ENCODE measurements at regions not wholly inside any gene's neighbourhood (a gene's known extent, or its start where the extent isn't known, plus 50 kb on each side); places are given as distances from the start of the nearest gene placed in this dataset.

DNA sequence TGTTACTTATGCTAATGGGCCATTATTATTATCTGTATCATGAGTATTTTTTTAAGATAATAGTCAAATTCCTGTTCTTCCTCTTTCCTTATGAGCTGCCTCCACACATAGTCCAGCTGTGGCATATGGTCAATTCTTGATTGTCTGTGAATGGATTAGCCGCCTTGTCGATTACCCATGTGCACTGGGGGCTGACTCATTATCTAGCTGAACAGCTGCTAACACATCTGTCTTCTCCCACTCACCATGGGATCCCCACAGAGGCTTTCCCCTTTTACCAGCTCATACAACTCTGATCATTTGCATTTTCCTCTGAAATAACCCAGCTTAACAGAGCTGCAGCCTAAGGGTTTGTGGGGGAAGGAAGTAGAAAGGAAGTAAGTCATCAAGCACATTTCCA, 915.0 kb downstream of the CDH11 start:
- no peak overlapping the region for H3K4me3 Mint-ChIP-seq
- intact Hi-C loops (cut with micrococcal nuclease), result no loop called here
- H3K36me3 Mint-ChIP-seq, result no peaks in the 10 kb centered on the region
- DNase-seq (no peak), ATAC-seq (no peak)
- no peak overlapping the region for H3K4me3 ChIP-seq (ENCODE audit: low read length)
- no peak overlapping the region for H3K27ac Mint-ChIP-seq
- no peak overlapping the region for H3K27ac ChIP-seq (ENCODE audit: low read length)
- H3K4me1 ChIP-seq (ENCODE audit: control insufficient read depth, insufficient read depth, low read length), result no peaks in the 10 kb centered on the region
- H3K36me3 ChIP-seq (ENCODE audit: control insufficient read depth, insufficient read depth, low read length), result no peaks in the 10 kb centered on the region
- H3K27me3 ChIP-seq (ENCODE audit: control insufficient read depth, insufficient read depth, low read length), result no peaks in the 10 kb centered on the region
- WGBS (ENCODE audit: insufficient coverage), result 68% methylated on average over 2 of the region's 2 CpGs
- H3K4me1 Mint-ChIP-seq, result no peaks in the 10 kb centered on the region
- H3K9me3 ChIP-seq (ENCODE audit: control insufficient read depth, insufficient read depth, low read length), result no peaks in the 10 kb centered on the region
- no peaks in the 10 kb centered on the region for H3K27me3 Mint-ChIP-seq (ENCODE audit: low read depth in 2 of 2)
- peaks cover 7 to 23% of the 10 kb centered on the region in 2 donors for H3K9me3 Mint-ChIP-seq
- TF ChIP-seq, protein P1, sequence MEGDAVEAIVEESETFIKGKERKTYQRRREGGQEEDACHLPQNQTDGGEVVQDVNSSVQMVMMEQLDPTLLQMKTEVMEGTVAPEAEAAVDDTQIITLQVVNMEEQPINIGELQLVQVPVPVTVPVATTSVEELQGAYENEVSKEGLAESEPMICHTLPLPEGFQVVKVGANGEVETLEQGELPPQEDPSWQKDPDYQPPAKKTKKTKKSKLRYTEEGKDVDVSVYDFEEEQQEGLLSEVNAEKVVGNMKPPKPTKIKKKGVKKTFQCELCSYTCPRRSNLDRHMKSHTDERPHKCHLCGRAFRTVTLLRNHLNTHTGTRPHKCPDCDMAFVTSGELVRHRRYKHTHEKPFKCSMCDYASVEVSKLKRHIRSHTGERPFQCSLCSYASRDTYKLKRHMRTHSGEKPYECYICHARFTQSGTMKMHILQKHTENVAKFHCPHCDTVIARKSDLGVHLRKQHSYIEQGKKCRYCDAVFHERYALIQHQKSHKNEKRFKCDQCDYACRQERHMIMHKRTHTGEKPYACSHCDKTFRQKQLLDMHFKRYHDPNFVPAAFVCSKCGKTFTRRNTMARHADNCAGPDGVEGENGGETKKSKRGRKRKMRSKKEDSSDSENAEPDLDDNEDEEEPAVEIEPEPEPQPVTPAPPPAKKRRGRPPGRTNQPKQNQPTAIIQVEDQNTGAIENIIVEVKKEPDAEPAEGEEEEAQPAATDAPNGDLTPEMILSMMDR (IDR thresholded peaks at IDR 0.05), result no peak

- H3K9me3 Mint-ChIP-seq, result peaks cover 5 to 13% of the 10 kb centered on the region in 2 donors
- no peak overlapping the region for H3K27ac Mint-ChIP-seq
- H3K27ac ChIP-seq (ENCODE audit: low read length), result no peak overlapping the region
- TF ChIP-seq, protein P1 (IDR thresholded peaks at IDR 0.05), result no peak
- no peaks in the 10 kb centered on the region for H3K4me1 Mint-ChIP-seq
- ATAC-seq (no peak), DNase-seq (no peak)
- no peaks in the 10 kb centered on the region for H3K9me3 ChIP-seq (ENCODE audit: control insufficient read depth, insufficient read depth, low read length)
- intact Hi-C loops (cut with micrococcal nuclease), result no loop called here
- H3K4me1 ChIP-seq (ENCODE audit: control insufficient read depth, insufficient read depth, low read length), result no peaks in the 10 kb centered on the region
- no peaks in the 10 kb centered on the region for H3K36me3 ChIP-seq (ENCODE audit: control insufficient read depth, insufficient read depth, low read length)
- no peaks in the 10 kb centered on the region for H3K27me3 Mint-ChIP-seq (ENCODE audit: low read depth in 2 of 2)
- H3K27me3 ChIP-seq (ENCODE audit: control insufficient read depth, insufficient read depth, low read length), result no peaks in the 10 kb centered on the region
- no peak overlapping the region for H3K4me3 ChIP-seq (ENCODE audit: low read length)
- H3K4me3 Mint-ChIP-seq, result no peak overlapping the region
- WGBS (ENCODE audit: insufficient coverage), result 83% methylated on average over 2 of the region's 4 CpGs
- no peaks in the 10 kb centered on the region for H3K36me3 Mint-ChIP-seq
Observed at GRCh38 chr16:64203126-64203525, 918.7 kb downstream of the CDH11 start.

- Mint-ChIP-seq H3K9me3 (peaks cover 5 to 13% of the 10 kb centered on the region in 2 donors), H3K4me1 (no peaks in the 10 kb centered on the region), H3K4me3 (no peak overlapping the region), H3K36me3 (no peaks in the 10 kb centered on the region), H3K27ac (no peak overlapping the region), H3K27me3 (ENCODE audit: low read depth in 2 of 2) (no peaks in the 10 kb centered on the region)
- no peaks in the 10 kb centered on the region for H3K4me1 ChIP-seq (ENCODE audit: control insufficient read depth, insufficient read depth, low read length)
- TF ChIP-seq, protein P1 (IDR thresholded peaks at IDR 0.05), result no peak
- no peak overlapping the region for H3K4me3 ChIP-seq (ENCODE audit: low read length)
- ATAC-seq (no peak), DNase-seq (no peak)
- H3K27ac ChIP-seq (ENCODE audit: low read length), result no peak overlapping the region
- intact Hi-C loops (cut with micrococcal nuclease), result no loop called here
- no peaks in the 10 kb centered on the region for H3K27me3 ChIP-seq (ENCODE audit: control insufficient read depth, insufficient read depth, low read length)
- WGBS (ENCODE audit: insufficient coverage), result 73% methylated on average over 2 of the region's 4 CpGs
- no peaks in the 10 kb centered on the region for H3K36me3 ChIP-seq (ENCODE audit: control insufficient read depth, insufficient read depth, low read length)
- no peaks in the 10 kb centered on the region for H3K9me3 ChIP-seq (ENCODE audit: control insufficient read depth, insufficient read depth, low read length)
Observed at GRCh38 chr16:64202571-64202970, 919.3 kb downstream of the CDH11 start.

GRCh38 chr16:64196444-64196843, 925.4 kb downstream of the CDH11 start:
- ATAC-seq (no peak), DNase-seq (no peak)
- H3K4me1 ChIP-seq (ENCODE audit: control insufficient read depth, insufficient read depth, low read length), result no peaks in the 10 kb centered on the region
- Mint-ChIP-seq H3K9me3 (peaks cover 4 to 5% of the 10 kb centered on the region in 2 donors), H3K36me3 (no peaks in the 10 kb centered on the region), H3K4me3 (no peak overlapping the region), H3K4me1 (no peaks in the 10 kb centered on the region), H3K27ac (no peak overlapping the region), H3K27me3 (ENCODE audit: low read depth in 2 of 2) (no peaks in the 10 kb centered on the region)
- no peak overlapping the region for H3K27ac ChIP-seq (ENCODE audit: low read length)
- no peaks in the 10 kb centered on the region for H3K27me3 ChIP-seq (ENCODE audit: control insufficient read depth, insufficient read depth, low read length)
- WGBS (ENCODE audit: insufficient coverage), result no CpG with 5 or more reads among the region's 1 CpG
- TF ChIP-seq, protein P1 (IDR thresholded peaks at IDR 0.05), result no peak
- no peak overlapping the region for H3K4me3 ChIP-seq (ENCODE audit: low read length)
- H3K36me3 ChIP-seq (ENCODE audit: control insufficient read depth, insufficient read depth, low read length), result no peaks in the 10 kb centered on the region
- intact Hi-C loops (cut with micrococcal nuclease), result no loop called here
- no peaks in the 10 kb centered on the region for H3K9me3 ChIP-seq (ENCODE audit: control insufficient read depth, insufficient read depth, low read length)

Data from natural killer cell (primary cell).